ENCODE measurements at regions not wholly inside any gene's neighbourhood (a gene's known extent, or its start where the extent isn't known, plus 50 kb on each side); places are given as distances from the start of the nearest gene placed in this dataset.

GRCh38 chr7:142376356-142376997 lies 118.6 kb upstream of the PRSS58 start:
- TF ChIP-seq POLR2A (IDR thresholded peaks at IDR 0.05; ENCODE audit: low read depth, low read length): no peak
- no peak for TF ChIP-seq POLR2AphosphoS5 (IDR thresholded peaks at IDR 0.05; ENCODE audit: low read depth, low read length)
